H1 (cell line): ENCODE measurements at regions not wholly inside any gene's neighbourhood (a gene's known extent, or its start where the extent isn't known, plus 50 kb on each side); places are given as distances from the start of the nearest gene placed in this dataset.

Source experiments
- CTCF ChIA-PET: fragments of 300-600 bp; sonication (Branson Sonifier 250); formaldehyde crosslinking; loops from one replicate; lab custom pipeline; 2021; ENCODE audit not compliant: partially characterized antibody; lab: Charles Lee
- POLR2A ChIA-PET: fragments of 300-600 bp; sonication (Branson Sonifier 250); formaldehyde crosslinking; loops from one replicate; lab custom pipeline; 2021; ENCODE audit warnings: inconsistent platforms; ENCODE audit not compliant: partially characterized antibody; lab: Charles Lee
- DNase-seq, 2 experiments: peaks; one replicate each; pipeline versions ENCODE4 v3.0.0 to v3.0.0-alpha.2; 2010 to 2022; ENCODE audit warnings: low spot score in 2 of 2, low read depth in 1 of 2, mixed read lengths in 1 of 2
- FAIRE-seq: peaks from 2 replicates; lab custom pipeline; 2011; peaks lifted over from hg19 to GRCh38; lab: Jason Lieb, UNC
- H2AFZ ChIP-seq: 2 replicates; pipeline ENCODE4 v1.8.1; 2012; ENCODE audit warnings: low read length, inconsistent platforms
- H2AK5ac ChIP-seq: 2 replicates; pipeline ENCODE4 v1.6.1; 2013; ENCODE audit warnings: low read depth, low read length
- H2BK120ac ChIP-seq: replicated peaks from 2 replicates; pipeline ENCODE3; 2013; ENCODE audit warnings: low read depth, low read length, inconsistent platforms
- H2BK12ac ChIP-seq: 2 replicates; pipeline ENCODE4 v1.6.1; 2013; ENCODE audit warnings: low read depth, low read length
- H2BK15ac ChIP-seq: 2 replicates; pipeline ENCODE4 v1.6.1; 2013; ENCODE audit warnings: low read length
- H2BK20ac ChIP-seq: 2 replicates; pipeline ENCODE4 v1.6.1; 2013; ENCODE audit warnings: low read length
- H2BK5ac ChIP-seq: 2 replicates; pipeline ENCODE4 v1.6.1; 2013; ENCODE audit warnings: low read depth, low read length
- H3K14ac ChIP-seq: 2 replicates; pipeline ENCODE4 v1.6.1; 2013; ENCODE audit warnings: inconsistent platforms; ENCODE audit not compliant: insufficient read length
- H3K18ac ChIP-seq: 2 replicates; pipeline ENCODE4 v1.6.1; 2013; ENCODE audit warnings: low read length; ENCODE audit errors: extremely low read depth
- H3K23ac ChIP-seq: 2 replicates; pipeline ENCODE4 v1.6.1; 2013; ENCODE audit warnings: inconsistent platforms; ENCODE audit not compliant: insufficient read length
- H3K23me2 ChIP-seq: 2 replicates; pipeline ENCODE4 v1.6.1; 2013; ENCODE audit warnings: low read depth, low read length
- H3K27ac ChIP-seq: 2 replicates; pipeline ENCODE4 v1.6.1; 2011; ENCODE audit warnings: low read depth, low read length, inconsistent platforms
- H3K27me3 ChIP-seq, 4 experiments: replicated peaks in 1 of 4; 1 replicate in 1 of 4; 2 replicates in 3 of 4; pipeline versions ENCODE4 v1.6.1 to v1.8.1; 2011 to 2013; ENCODE audit warnings: low read length in 3 of 4, mild to moderate bottlenecking in 3 of 4, inconsistent platforms in 2 of 4, mixed read lengths in 2 of 4, moderate library complexity in 1 of 4; ENCODE audit not compliant: control insufficient read depth in 3 of 4, insufficient read depth in 3 of 4; ENCODE audit errors: extremely low read depth in 1 of 4
- H3K36me3 ChIP-seq, 4 experiments: 2 replicates each; pipeline versions ENCODE4 v1.6.1 to v1.8.1; 2011 to 2013; ENCODE audit warnings: mild to moderate bottlenecking in 4 of 4, low read length in 3 of 4, moderate library complexity in 2 of 4, control low read depth in 1 of 4, inconsistent platforms in 1 of 4; ENCODE audit not compliant: insufficient read depth in 4 of 4, control insufficient read depth in 2 of 4
- H3K4ac ChIP-seq: replicated peaks from 2 replicates; pipeline ENCODE3; 2013; ENCODE audit warnings: low read length, low read depth, mixed read lengths, inconsistent platforms; ENCODE audit not compliant: insufficient read length
- H3K4me1 ChIP-seq, 4 experiments: replicated peaks in 1 of 4; 1 replicate in 1 of 4; 2 replicates in 3 of 4; pipeline versions ENCODE4 v1.6.1 to v1.8.1; 2011 to 2013; ENCODE audit warnings: low read length in 3 of 4, inconsistent platforms in 2 of 4, mixed read lengths in 1 of 4; ENCODE audit not compliant: insufficient read depth in 4 of 4, control insufficient read depth in 3 of 4
- H3K4me2 ChIP-seq, 2 experiments: 2 replicates each; pipeline versions ENCODE4 v1.6.1 to v1.8.1; 2011 to 2013; ENCODE audit warnings: low read depth in 2 of 2, low read length in 2 of 2, control low read depth in 1 of 2, inconsistent platforms in 1 of 2, mild to moderate bottlenecking in 1 of 2; ENCODE audit not compliant: insufficient read depth in 1 of 2
- H3K4me3 ChIP-seq, 4 experiments: fragments of 200-600, 300-600 bp in 1 of 4; sonication (generic), shearing (Covaris generic), sonication (Bioruptor Twin) in 1 of 4; 2 replicates each; pipeline versions ENCODE4 v1.5.1 to v1.8.1; 2011 to 2016; ENCODE audit warnings: low read length in 4 of 4, low read depth in 3 of 4, control low read depth in 2 of 4, inconsistent platforms in 2 of 4, mild to moderate bottlenecking in 2 of 4, mixed read lengths in 1 of 4, moderate library complexity in 1 of 4; ENCODE audit not compliant: insufficient read depth in 2 of 4; ENCODE audit errors: extremely low read depth in 1 of 4
- H3K56ac ChIP-seq: replicated peaks from 2 replicates; pipeline ENCODE3; 2013; ENCODE audit warnings: low read depth, mild to moderate bottlenecking, mixed read lengths, low read length, inconsistent platforms; ENCODE audit not compliant: insufficient read length
- H3K79me1 ChIP-seq: 2 replicates; pipeline ENCODE4 v1.6.1; 2013; ENCODE audit warnings: low read depth, low read length, control low read depth
- H3K79me2 ChIP-seq, 2 experiments: 2 replicates each; pipeline versions ENCODE4 v1.6.1 to v1.8.1; 2012 to 2013; ENCODE audit warnings: low read length in 2 of 2, mild to moderate bottlenecking in 2 of 2, inconsistent platforms in 1 of 2; ENCODE audit not compliant: insufficient read depth in 2 of 2, control insufficient read depth in 1 of 2
- H3K9ac ChIP-seq, 4 experiments: replicated peaks in 1 of 4; 1 replicate in 1 of 4; 2 replicates in 3 of 4; pipeline versions ENCODE4 v1.6.1 to v1.8.1; 2011 to 2013; ENCODE audit warnings: low read depth in 3 of 4, low read length in 3 of 4, control low read depth in 2 of 4, mild to moderate bottlenecking in 2 of 4, moderate library complexity in 2 of 4, inconsistent platforms in 1 of 4; ENCODE audit errors: extremely low read depth in 1 of 4
- H3K9me3 ChIP-seq, 2 experiments: 2 replicates each; pipeline versions ENCODE4 v1.6.1 to v1.8.1; 2012 to 2013; ENCODE audit warnings: mild to moderate bottlenecking in 2 of 2, moderate library complexity in 2 of 2, control low read depth in 1 of 2, inconsistent platforms in 1 of 2, low read depth in 1 of 2, low read length in 1 of 2, mixed read lengths in 1 of 2; ENCODE audit not compliant: insufficient read depth in 2 of 2
- H4K20me1 ChIP-seq, 2 experiments: replicated peaks in 1 of 2; 2 replicates each; pipeline versions ENCODE3 to v1.8.1; 2011 to 2013; ENCODE audit warnings: inconsistent platforms in 2 of 2, low read length in 2 of 2, mild to moderate bottlenecking in 1 of 2; ENCODE audit not compliant: insufficient read depth in 2 of 2, control insufficient read depth in 1 of 2
- H4K5ac ChIP-seq: 2 replicates; pipeline ENCODE4 v1.6.1; 2013; ENCODE audit warnings: low read length, low read depth, mixed read lengths, inconsistent platforms; ENCODE audit not compliant: insufficient read length
- H4K8ac ChIP-seq: 2 replicates; pipeline ENCODE4 v1.8.0; 2013; ENCODE audit warnings: mild to moderate bottlenecking, moderate library complexity, low read length, inconsistent platforms; ENCODE audit not compliant: insufficient read depth; ENCODE audit errors: extremely low read depth
- H4K91ac ChIP-seq: replicated peaks from 2 replicates; pipeline ENCODE3; 2013; ENCODE audit warnings: low read length, mixed read lengths, inconsistent platforms; ENCODE audit not compliant: insufficient read length
- BACH1 ChIP-seq: IDR thresholded peaks from 2 replicates; pipeline ENCODE4 v1.6.1; 2012; ENCODE audit warnings: low read length, improper control_type of control experiment
- RNF2 ChIP-seq: fragments of 200-900, 300-1000 bp; sonication (generic); IDR thresholded peaks from 2 replicates; pipeline ENCODE4 v1.7.1; 2016; ENCODE audit warnings: borderline replicate concordance, low read depth, mild to moderate bottlenecking, antibody characterized with exemption, low read length; ENCODE audit not compliant: poor library complexity, severe bottlenecking; ENCODE audit errors: missing control alignments
- TEAD4 ChIP-seq: IDR thresholded peaks from 2 replicates; pipeline ENCODE4 v1.6.1; 2012; ENCODE audit warnings: low read depth, low read length, inconsistent platforms, mixed read lengths
- WGBS, 2 experiments: shearing (Covaris generic) in 1 of 2; methylation state at CpG; one replicate each; pipeline versions ENCODE4 v1.1.6 to v1.1.7; 2013 to 2015; ENCODE audit warnings: low lambda C conversion rate in 2 of 2, mixed read lengths in 2 of 2, inconsistent platforms in 1 of 2, low coverage in 1 of 2, missing lambda C conversion rate in 1 of 2; ENCODE audit not compliant: insufficient replicate concordance in 2 of 2, insufficient coverage in 1 of 2, insufficient read length in 1 of 2; ENCODE audit errors: extremely low coverage in 1 of 2, missing lambda C conversion rate in 1 of 2; 5-methylcytosine and 5-hydroxymethylcytosine counted together

- DNase-seq, result no peak
- WGBS, 2 experiments, result 85% methylated on average over 4 of the region's 4 CpGs; no CpG with 5 or more reads in 1 of the 2 experiments
Measured at GRCh38 chr3:13177641-13178040, 104.4 kb upstream of the IQSEC1 start.

More at GRCh38 chr3:13177641-13178040, 104.4 kb upstream of the IQSEC1 start:
- Histone ChIP-seq H2BK5ac (no peak overlapping the region), H3K4me3 (no peak overlapping the region), H3K4me2 (no peak overlapping the region), H4K5ac (no peak overlapping the region), H3K56ac (no peak overlapping the region), H4K91ac (no peak overlapping the region), H2AFZ (no peak overlapping the region), H3K36me3 (no peaks in the 10 kb centered on the region), H3K9ac (no peak overlapping the region), H3K23me2 (no peaks in the 10 kb centered on the region), H4K20me1 (no peaks in the 10 kb centered on the region), H3K4me1 (peaks cover 0 to 2% (median 1%) of the 10 kb centered on the region in 4 experiments; a peak in 2 of 7 replicates), H3K9me3 (peaks cover 13% of the 10 kb centered on the region in 2 experiments), H3K4ac (no peak overlapping the region), H3K79me1 (no peaks in the 10 kb centered on the region), H2BK20ac (no peak overlapping the region), H2BK12ac (no peak overlapping the region), H3K14ac (no peak overlapping the region), H2BK120ac (no peak overlapping the region), H3K23ac (no peak overlapping the region), H4K8ac (no peak overlapping the region), H3K79me2 (no peaks in the 10 kb centered on the region), H3K27ac (no peak overlapping the region), H3K18ac (no peak overlapping the region), H3K27me3 (no peaks in the 10 kb centered on the region), H2BK15ac (no peak overlapping the region), H2AK5ac (no peak overlapping the region)
- no peak for FAIRE-seq
- CTCF ChIA-PET, result interaction anchor here (0.7 to 1.1 kb wide), 3 partner anchors 15 to 239 kb away, joined by 3 to 6 read pairs (median 3); no protein-coding TSS in a partner anchor
- TF ChIP-seq BACH1 (no peak), TEAD4 (no peak), RNF2 (no peak)
- POLR2A ChIA-PET, result no interaction called here
